ENCODE measurements at regions not wholly inside any gene's neighbourhood (a gene's known extent, or its start where the extent isn't known, plus 50 kb on each side); places are given as distances from the start of the nearest gene placed in this dataset.

DNA sequence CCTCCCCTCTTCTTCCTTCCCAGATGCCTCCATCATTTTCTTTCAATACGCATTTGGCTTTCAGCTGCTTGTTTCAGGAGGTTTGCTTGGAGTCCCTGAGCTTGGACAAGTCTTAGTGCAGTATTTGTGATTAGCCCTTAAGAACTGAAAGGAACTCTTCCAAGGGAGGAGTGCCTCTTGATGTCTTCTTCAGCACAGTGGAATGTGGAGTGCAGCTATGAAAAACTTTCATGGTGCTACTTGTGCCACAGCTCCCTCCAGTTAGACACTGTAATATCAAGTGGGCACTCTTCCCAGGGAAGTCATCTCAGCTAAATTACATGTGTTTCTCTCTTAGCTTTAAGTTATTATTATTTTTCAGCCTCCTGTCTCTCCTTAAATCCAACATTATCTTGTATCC is 173.1 kb downstream of the NECTIN3 start:
- Mint-ChIP-seq H3K27me3 (no peaks in the 10 kb centered on the region), H3K4me3 (no peak overlapping the region), H3K27ac (no peak overlapping the region), H3K36me3 (no peaks in the 10 kb centered on the region), H3K9me3 (no peaks in the 10 kb centered on the region), H3K4me1 (ENCODE audit: unreplicated experiment) (no peaks in the 10 kb centered on the region)
- DNase-seq (ENCODE audit: extremely low spot score, unreplicated experiment): no peak
- TF ChIP-seq, protein P1, sequence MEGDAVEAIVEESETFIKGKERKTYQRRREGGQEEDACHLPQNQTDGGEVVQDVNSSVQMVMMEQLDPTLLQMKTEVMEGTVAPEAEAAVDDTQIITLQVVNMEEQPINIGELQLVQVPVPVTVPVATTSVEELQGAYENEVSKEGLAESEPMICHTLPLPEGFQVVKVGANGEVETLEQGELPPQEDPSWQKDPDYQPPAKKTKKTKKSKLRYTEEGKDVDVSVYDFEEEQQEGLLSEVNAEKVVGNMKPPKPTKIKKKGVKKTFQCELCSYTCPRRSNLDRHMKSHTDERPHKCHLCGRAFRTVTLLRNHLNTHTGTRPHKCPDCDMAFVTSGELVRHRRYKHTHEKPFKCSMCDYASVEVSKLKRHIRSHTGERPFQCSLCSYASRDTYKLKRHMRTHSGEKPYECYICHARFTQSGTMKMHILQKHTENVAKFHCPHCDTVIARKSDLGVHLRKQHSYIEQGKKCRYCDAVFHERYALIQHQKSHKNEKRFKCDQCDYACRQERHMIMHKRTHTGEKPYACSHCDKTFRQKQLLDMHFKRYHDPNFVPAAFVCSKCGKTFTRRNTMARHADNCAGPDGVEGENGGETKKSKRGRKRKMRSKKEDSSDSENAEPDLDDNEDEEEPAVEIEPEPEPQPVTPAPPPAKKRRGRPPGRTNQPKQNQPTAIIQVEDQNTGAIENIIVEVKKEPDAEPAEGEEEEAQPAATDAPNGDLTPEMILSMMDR (conservative IDR thresholded peaks at IDR 0.05): no peak

DNA sequence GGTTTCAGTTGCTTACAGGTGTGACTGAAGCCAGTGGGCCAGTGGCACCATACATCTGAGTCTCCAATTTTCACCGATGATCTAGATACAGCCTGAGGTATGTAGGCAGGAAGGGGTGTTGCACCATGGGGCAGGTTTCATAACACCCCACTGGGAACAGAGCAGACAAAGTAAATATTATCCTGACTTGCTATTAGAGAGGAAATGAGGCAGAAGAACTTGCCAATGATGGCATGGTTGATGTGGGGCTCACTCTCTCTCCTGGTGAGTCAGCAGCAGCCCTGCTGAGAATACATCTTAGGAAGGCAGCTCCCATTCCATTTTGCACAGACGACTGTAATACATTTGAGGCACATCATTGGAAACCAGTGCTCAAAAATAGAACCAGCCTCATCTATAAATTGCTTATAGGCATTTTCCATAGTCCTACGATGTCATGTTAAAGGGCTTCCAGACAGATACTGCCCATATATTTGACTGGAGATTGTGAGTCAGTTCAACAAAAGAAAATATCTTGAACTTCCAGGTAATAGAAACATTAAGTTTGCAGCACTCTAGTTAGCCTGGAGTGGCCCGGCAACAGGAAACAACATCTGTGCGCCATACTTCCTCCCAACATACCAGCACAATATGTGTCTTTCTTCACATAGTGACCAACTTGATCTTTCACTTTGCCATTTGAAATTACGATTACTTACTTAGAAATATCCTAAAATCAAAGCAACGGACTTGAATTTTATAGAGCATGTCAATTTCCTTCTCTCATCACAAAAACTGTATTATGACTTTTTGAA is 175.5 kb downstream of the NECTIN3 start:
- H3K9me3 Mint-ChIP-seq: no peaks in the 10 kb centered on the region
- no peaks in the 10 kb centered on the region for H3K36me3 Mint-ChIP-seq
- no peak overlapping the region for H3K4me3 Mint-ChIP-seq
- H3K27me3 Mint-ChIP-seq: no peaks in the 10 kb centered on the region
- TF ChIP-seq, protein P1 (conservative IDR thresholded peaks at IDR 0.05): no peak
- no peak overlapping the region for H3K27ac Mint-ChIP-seq
- H3K4me1 Mint-ChIP-seq (ENCODE audit: unreplicated experiment): no peaks in the 10 kb centered on the region
- DNase-seq (ENCODE audit: extremely low spot score, unreplicated experiment): no peak

DNA sequence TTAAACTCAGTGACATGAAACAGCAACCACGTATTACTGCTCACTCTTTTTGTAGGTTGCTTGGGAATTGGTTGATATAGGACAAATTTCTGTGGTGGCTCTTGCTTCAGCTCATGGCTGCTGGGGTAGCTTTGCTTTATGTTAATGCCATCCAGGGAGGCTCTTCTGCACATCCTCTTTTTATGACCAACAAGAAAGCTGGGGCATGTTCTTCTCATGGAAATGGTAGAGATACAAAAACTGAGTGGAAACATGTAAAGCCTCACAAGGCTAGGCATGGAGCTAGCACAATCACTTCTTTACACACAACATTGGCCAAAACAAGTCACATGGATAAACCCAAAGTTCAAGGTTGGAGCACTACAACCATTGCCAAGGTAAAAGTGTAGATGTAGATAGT is 176.8 kb downstream of the NECTIN3 start:
- Mint-ChIP-seq H3K9me3 (no peaks in the 10 kb centered on the region), H3K4me1 (ENCODE audit: unreplicated experiment) (no peaks in the 10 kb centered on the region), H3K36me3 (no peaks in the 10 kb centered on the region), H3K4me3 (no peak overlapping the region), H3K27me3 (no peaks in the 10 kb centered on the region), H3K27ac (no peak overlapping the region)
- DNase-seq (ENCODE audit: extremely low spot score, unreplicated experiment): no peak
- TF ChIP-seq, protein P1 (conservative IDR thresholded peaks at IDR 0.05): no peak

DNA sequence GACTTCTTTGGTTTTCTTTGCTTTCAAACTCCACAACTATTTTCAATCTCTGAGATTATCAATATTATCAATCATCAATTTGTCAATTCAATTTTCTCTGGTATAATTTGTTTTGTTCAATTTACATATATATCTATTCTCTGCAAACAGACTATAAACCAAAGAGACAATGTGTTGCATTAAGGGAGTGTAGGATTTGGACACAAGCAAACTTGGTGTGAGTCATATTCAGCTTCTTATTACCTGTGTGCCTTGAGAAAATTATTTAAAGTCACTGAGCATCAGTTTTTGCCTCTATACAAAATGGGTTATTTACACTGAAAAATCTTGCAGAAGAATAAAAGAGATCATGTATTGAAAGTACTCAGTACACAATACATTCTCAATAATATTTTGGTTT is 177.8 kb downstream of the NECTIN3 start:
- no peak overlapping the region for H3K27ac Mint-ChIP-seq
- TF ChIP-seq, protein P1 (conservative IDR thresholded peaks at IDR 0.05): no peak
- no peak for DNase-seq (ENCODE audit: extremely low spot score, unreplicated experiment)
- H3K36me3 Mint-ChIP-seq: no peaks in the 10 kb centered on the region
- no peaks in the 10 kb centered on the region for H3K27me3 Mint-ChIP-seq
- H3K9me3 Mint-ChIP-seq: no peaks in the 10 kb centered on the region
- no peaks in the 10 kb centered on the region for H3K4me1 Mint-ChIP-seq (ENCODE audit: unreplicated experiment)
- H3K4me3 Mint-ChIP-seq: no peak overlapping the region

DNA sequence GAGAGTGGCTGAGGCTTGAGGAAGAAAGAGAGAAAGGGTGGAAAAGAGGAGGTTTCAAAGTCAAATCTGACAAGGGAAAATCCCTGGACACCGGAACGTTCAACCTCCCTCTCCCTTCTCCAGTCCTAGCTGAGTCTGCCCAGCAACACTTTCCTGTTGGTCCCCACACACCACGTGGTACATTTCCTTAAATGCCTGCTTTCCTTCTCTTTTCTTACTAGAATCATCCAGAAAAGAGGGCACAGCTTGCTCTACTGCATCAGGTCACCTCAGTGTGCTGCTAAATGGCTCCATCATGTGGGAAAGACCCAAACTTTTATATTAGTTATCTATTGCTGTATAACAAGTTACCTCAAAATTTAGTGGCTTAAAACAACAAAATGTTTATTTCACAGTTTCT is 181.2 kb downstream of the NECTIN3 start:
- no peaks in the 10 kb centered on the region for H3K27me3 Mint-ChIP-seq
- TF ChIP-seq, protein P1 (conservative IDR thresholded peaks at IDR 0.05): no peak
- no peak overlapping the region for H3K27ac Mint-ChIP-seq
- H3K4me1 Mint-ChIP-seq (ENCODE audit: unreplicated experiment): no peaks in the 10 kb centered on the region
- DNase-seq (ENCODE audit: extremely low spot score, unreplicated experiment): no peak
- H3K36me3 Mint-ChIP-seq: no peaks in the 10 kb centered on the region
- no peaks in the 10 kb centered on the region for H3K9me3 Mint-ChIP-seq
- H3K4me3 Mint-ChIP-seq: no peak overlapping the region

Measured in type B pancreatic cell (in vitro differentiated cells).